Kidney (tissue), 13 donors: ENCODE measurements at regions not wholly inside any gene's neighbourhood (a gene's known extent, or its start where the extent isn't known, plus 50 kb on each side); places are given as distances from the start of the nearest gene placed in this dataset.

ENCODE experiments used
- DNase-seq, 5 donors: peaks; one replicate each; pipeline ENCODE4 v3.0.0-alpha.2; 2013 to 2020
- FAIRE-seq: peaks from 2 replicates; lab custom pipeline; 2012; peaks lifted over from hg19 to GRCh38; lab: Jason Lieb, UNC
- H3K27ac ChIP-seq, 2 donors: one replicate each; pipeline ENCODE4 v1.7.0; 2013; ENCODE audit warnings: low read depth in 2 of 2, low read length in 2 of 2, inconsistent platforms in 1 of 2
- H3K27me3 ChIP-seq: one replicate; pipeline ENCODE4 v1.7.1; 2013; ENCODE audit warnings: low read length, inconsistent platforms; ENCODE audit not compliant: control insufficient read depth, insufficient read depth
- H3K36me3 ChIP-seq, 3 donors: one replicate each; pipeline versions ENCODE4 v1.7.0 to v1.7.1; 2013; ENCODE audit warnings: low read length in 3 of 3, control low read depth in 1 of 3, inconsistent platforms in 1 of 3; ENCODE audit not compliant: insufficient read depth in 3 of 3, control insufficient read depth in 2 of 3
- H3K4me1 ChIP-seq, 3 donors: one replicate each; pipeline versions ENCODE4 v1.7.0 to v1.7.1; 2013; ENCODE audit warnings: low read length in 3 of 3, inconsistent platforms in 1 of 3, low read depth in 1 of 3; ENCODE audit not compliant: control insufficient read depth in 2 of 3, insufficient read depth in 2 of 3
- H3K4me3 ChIP-seq, 3 donors: one replicate each; pipeline versions ENCODE4 v1.7.0 to v1.8.1; 2013; ENCODE audit warnings: low read length in 3 of 3, control low read depth in 1 of 3, inconsistent platforms in 1 of 3
- H3K9ac ChIP-seq, 3 donors: one replicate each; pipeline versions ENCODE4 v1.7.0 to v1.7.1; 2013; ENCODE audit warnings: low read length in 3 of 3, control low read depth in 1 of 3, inconsistent platforms in 1 of 3
- H3K9me3 ChIP-seq, 3 donors: one replicate each; pipeline versions ENCODE4 v1.7.0 to v1.7.1; 2013; ENCODE audit warnings: low read length in 3 of 3, control low read depth in 1 of 3, inconsistent platforms in 1 of 3; ENCODE audit not compliant: control insufficient read depth in 2 of 3, insufficient read depth in 1 of 3
- intact Hi-C: fragments of 100-400 bp; cut with DNase I; formaldehyde crosslinking; loops from one replicate; pipeline ENCODE4 v1.11.1; 2022
- TF ChIP-seq, protein P1 (sequence below): IDR thresholded peaks from 3 replicates; pipeline ENCODE4 v1.5.1; 2012; ENCODE audit warnings: mild to moderate bottlenecking, moderate library complexity, borderline replicate concordance; ENCODE audit not compliant: insufficient read depth; ENCODE audit errors: extremely low read depth
- donor health status: control.
- donor health status: control.
- donor health status: control.
- donor health status: control.
- donor health status: control.
- donor health status: DM: yes; HTN: yes; CAD: no.
- donor health status: Normal renal cell carcinoma (clear cell type).

DNA sequence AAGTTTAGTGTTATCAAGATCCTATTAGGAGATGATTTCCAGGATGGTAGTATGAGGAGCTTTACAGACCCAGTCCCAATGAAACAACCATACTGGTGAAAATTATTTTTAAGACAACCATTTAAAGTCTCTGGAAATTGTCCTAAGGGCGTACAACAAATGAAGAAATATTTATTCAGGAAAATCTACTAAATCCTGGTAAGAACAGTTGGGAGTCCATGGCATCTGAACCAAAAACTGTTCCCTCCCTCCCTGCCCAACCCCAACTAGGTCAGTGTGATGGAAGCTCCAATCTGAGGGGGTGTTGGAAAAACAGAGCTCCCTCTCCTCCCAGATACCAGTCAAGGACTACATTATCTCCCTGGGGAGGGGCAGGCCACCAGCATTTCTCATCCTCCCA is 74.7 kb upstream of the MKLN1 start:
- Histone ChIP-seq H3K9ac (no peak overlapping the region), H3K4me3 (no peak overlapping the region), H3K27ac (no peak overlapping the region), H3K9me3 (peaks cover 0 to 9% (median 3%) of the 10 kb centered on the region in 3 donors), H3K36me3 (no peaks in the 10 kb centered on the region), H3K4me1 (no peaks in the 10 kb centered on the region), H3K27me3 (no peaks in the 10 kb centered on the region)
- intact Hi-C loops, result no loop called here
- DNase-seq (no peak), FAIRE-seq (no peak)
- TF ChIP-seq, protein P1, sequence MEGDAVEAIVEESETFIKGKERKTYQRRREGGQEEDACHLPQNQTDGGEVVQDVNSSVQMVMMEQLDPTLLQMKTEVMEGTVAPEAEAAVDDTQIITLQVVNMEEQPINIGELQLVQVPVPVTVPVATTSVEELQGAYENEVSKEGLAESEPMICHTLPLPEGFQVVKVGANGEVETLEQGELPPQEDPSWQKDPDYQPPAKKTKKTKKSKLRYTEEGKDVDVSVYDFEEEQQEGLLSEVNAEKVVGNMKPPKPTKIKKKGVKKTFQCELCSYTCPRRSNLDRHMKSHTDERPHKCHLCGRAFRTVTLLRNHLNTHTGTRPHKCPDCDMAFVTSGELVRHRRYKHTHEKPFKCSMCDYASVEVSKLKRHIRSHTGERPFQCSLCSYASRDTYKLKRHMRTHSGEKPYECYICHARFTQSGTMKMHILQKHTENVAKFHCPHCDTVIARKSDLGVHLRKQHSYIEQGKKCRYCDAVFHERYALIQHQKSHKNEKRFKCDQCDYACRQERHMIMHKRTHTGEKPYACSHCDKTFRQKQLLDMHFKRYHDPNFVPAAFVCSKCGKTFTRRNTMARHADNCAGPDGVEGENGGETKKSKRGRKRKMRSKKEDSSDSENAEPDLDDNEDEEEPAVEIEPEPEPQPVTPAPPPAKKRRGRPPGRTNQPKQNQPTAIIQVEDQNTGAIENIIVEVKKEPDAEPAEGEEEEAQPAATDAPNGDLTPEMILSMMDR, result no peak

GRCh38 chr7:131254211-131254610 is 73.5 kb upstream of the MKLN1 start:
- Histone ChIP-seq H3K27me3 (no peaks in the 10 kb centered on the region), H3K4me1 (no peaks in the 10 kb centered on the region), H3K9me3 (peaks cover 0 to 9% (median 3%) of the 10 kb centered on the region in 3 donors), H3K36me3 (no peaks in the 10 kb centered on the region), H3K9ac (no peak overlapping the region), H3K27ac (no peak overlapping the region), H3K4me3 (no peak overlapping the region)
- FAIRE-seq (no peak), DNase-seq (no peak)
- TF ChIP-seq, protein P1, result no peak
- intact Hi-C loops, result no loop called here

DNA sequence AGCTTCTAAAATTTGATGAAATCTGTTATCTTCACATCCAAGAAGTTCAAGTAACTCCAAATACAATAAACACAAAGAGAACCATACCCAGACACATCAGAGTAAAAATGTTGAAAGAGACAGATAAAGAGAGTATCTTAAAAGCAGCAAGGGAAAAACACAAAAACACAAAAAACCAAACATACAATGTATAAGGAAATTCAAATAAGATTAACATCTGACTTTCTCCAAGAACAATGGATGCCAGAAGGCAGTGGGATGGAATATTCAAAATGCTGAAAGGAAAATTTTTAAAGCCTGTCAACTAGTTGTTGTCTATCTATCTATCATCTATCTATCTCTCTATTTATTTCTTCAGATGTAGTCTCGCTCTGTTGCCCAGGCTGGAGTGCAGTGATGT is 72.4 kb upstream of the MKLN1 start:
- TF ChIP-seq, protein P1, result no peak
- peaks cover 0 to 9% (median 3%) of the 10 kb centered on the region in 3 donors for H3K9me3 ChIP-seq
- DNase-seq (no peak), FAIRE-seq (no peak)
- no peak overlapping the region for H3K9ac ChIP-seq
- H3K27ac ChIP-seq, result no peak overlapping the region
- no peaks in the 10 kb centered on the region for H3K36me3 ChIP-seq
- H3K27me3 ChIP-seq, result no peaks in the 10 kb centered on the region
- no peaks in the 10 kb centered on the region for H3K4me1 ChIP-seq
- intact Hi-C loops, result no loop called here
- H3K4me3 ChIP-seq, result no peak overlapping the region

DNA sequence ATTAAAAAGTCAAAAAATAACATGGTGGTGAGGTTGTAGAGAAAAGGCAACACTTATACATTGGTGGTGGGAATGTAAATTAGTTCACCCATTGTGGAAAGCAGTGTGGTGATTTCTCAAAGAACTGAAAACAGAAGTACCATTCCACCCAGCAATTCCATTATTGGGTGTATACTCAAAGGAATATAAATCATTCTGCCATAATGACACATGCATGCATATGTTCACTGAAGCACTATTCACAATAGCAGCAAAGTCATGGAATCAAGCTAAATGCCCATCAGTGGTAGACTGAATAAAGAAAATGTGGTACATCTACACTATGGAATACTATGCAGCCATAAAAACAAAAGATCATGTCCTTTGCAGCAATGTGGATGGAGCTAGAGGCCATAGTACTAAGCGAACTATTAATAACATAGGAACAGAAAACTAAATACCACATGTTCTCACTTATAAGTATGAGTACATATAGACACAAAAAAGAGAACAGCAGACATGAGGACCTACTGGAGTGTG is 66.1 kb upstream of the MKLN1 start:
- no peak for DNase-seq
- Histone ChIP-seq H3K4me3 (no peak overlapping the region), H3K36me3 (no peaks in the 10 kb centered on the region), H3K9me3 (no peaks in the 10 kb centered on the region), H3K9ac (no peak overlapping the region), H3K4me1 (no peaks in the 10 kb centered on the region), H3K27me3 (no peaks in the 10 kb centered on the region), H3K27ac (no peak overlapping the region)
- FAIRE-seq, result no peak
- TF ChIP-seq, protein P1, result no peak
- intact Hi-C loops, result no loop called here
